Upper lobe of left lung (tissue), 4 donors: ENCODE measurements at regions not wholly inside any gene's neighbourhood (a gene's known extent, or its start where the extent isn't known, plus 50 kb on each side); places are given as distances from the start of the nearest gene placed in this dataset.
A peak's percentile ranks its signal among the peaks of the same experiment; 100 is the strongest.

ENCODE experiments used
- CTCF ChIP-seq, 6 experiments: fragments of 450-650 bp in 4 of 6; fragments of 200-600 bp in 2 of 6; sonication (generic) in 2 of 6; IDR thresholded peaks; one replicate each; pipeline ENCODE4 v1.5.1; 2016 to 2019; ENCODE audit warnings: antibody characterized with exemption in 6 of 6
- POLR2A ChIP-seq, 4 donors: fragments of 450-650 bp; IDR thresholded peaks; one replicate each; pipeline ENCODE4 v1.5.1; 2016 to 2017; ENCODE audit warnings: antibody characterized with exemption in 4 of 4, mild to moderate bottlenecking in 2 of 4

GRCh38 chrX:104343428-104344129 lies 88.8 kb upstream of the ESX1 start:
- peak in 5 of 6 experiments; percentile 11 to 32 (median 30) for TF ChIP-seq CTCF (IDR thresholded peaks at IDR 0.05)
- no peak for TF ChIP-seq POLR2A (IDR thresholded peaks at IDR 0.05)
